Lower lobe of right lung (tissue), 2 donors: ENCODE measurements at regions not wholly inside any gene's neighbourhood (a gene's known extent, or its start where the extent isn't known, plus 50 kb on each side); places are given as distances from the start of the nearest gene placed in this dataset.

ENCODE experiments used
- ATAC-seq, 2 donors: fragments of 200-7000 bp; cut with Tn5 transposase; one replicate each; pipeline ENCODE4 v1.9.1; 2020 to 2022; ENCODE audit warnings: mild to moderate bottlenecking in 2 of 2, moderate library complexity in 2 of 2
- DNase-seq: peaks from one replicate; pipeline ENCODE4 v3.0.0-alpha.2; 2020
- H3K27ac ChIP-seq: fragments of 200-600 bp; one replicate; pipeline ENCODE4 v1.8.0; 2022
- H3K27me3 ChIP-seq: fragments of 200-600 bp; one replicate; pipeline ENCODE4 v1.8.0; 2022; ENCODE audit warnings: low read depth
- H3K36me3 ChIP-seq: fragments of 200-600 bp; one replicate; pipeline ENCODE4 v1.8.0; 2022; ENCODE audit warnings: mild to moderate bottlenecking
- H3K4me1 ChIP-seq: fragments of 200-600 bp; one replicate; pipeline ENCODE4 v1.8.0; 2022
- H3K4me3 ChIP-seq: fragments of 200-600 bp; one replicate; pipeline ENCODE4 v1.8.0; 2022; ENCODE audit warnings: mild to moderate bottlenecking
- H3K9me3 ChIP-seq: fragments of 200-600 bp; one replicate; pipeline ENCODE4 v1.8.0; 2022
- intact Hi-C: fragments of 100-400 bp; cut with DNase I; formaldehyde crosslinking; loops from one replicate; pipeline ENCODE4 v1.11.0; 2022
- TF ChIP-seq, protein P1 (sequence below): fragments of 200-600 bp; IDR thresholded peaks from one replicate; pipeline ENCODE4 v1.8.0; 2022; ENCODE audit warnings: antibody characterized with exemption, mild to moderate bottlenecking
- donor health status: DM: no; HTN: yes; CAD: no; lungs with severe emphysema.

DNA sequence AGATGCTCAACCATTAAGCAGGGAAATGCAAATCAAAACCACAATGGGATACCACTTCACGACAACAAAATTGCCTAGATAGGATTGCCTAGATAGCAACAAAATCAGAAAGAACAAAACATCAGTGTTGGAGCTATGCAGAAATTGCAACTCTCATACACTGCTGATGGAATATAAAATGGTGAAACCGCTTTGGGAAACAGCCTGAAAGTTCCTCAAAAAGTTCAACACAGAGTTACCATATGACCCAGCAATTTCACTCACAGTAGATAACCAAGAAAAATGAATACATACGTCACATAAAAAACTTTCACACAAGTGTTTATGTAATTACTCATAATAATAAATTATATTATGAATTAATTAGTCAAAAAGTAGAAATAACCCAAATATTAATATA lies 78.3 kb downstream of the MAFB start:
- Histone ChIP-seq H3K36me3 (no peaks in the 10 kb centered on the region), H3K27ac (no peak overlapping the region), H3K4me1 (no peaks in the 10 kb centered on the region), H3K27me3 (no peaks in the 10 kb centered on the region), H3K9me3 (no peaks in the 10 kb centered on the region), H3K4me3 (no peak overlapping the region)
- DNase-seq (no peak), ATAC-seq (no peak)
- TF ChIP-seq, protein P1, sequence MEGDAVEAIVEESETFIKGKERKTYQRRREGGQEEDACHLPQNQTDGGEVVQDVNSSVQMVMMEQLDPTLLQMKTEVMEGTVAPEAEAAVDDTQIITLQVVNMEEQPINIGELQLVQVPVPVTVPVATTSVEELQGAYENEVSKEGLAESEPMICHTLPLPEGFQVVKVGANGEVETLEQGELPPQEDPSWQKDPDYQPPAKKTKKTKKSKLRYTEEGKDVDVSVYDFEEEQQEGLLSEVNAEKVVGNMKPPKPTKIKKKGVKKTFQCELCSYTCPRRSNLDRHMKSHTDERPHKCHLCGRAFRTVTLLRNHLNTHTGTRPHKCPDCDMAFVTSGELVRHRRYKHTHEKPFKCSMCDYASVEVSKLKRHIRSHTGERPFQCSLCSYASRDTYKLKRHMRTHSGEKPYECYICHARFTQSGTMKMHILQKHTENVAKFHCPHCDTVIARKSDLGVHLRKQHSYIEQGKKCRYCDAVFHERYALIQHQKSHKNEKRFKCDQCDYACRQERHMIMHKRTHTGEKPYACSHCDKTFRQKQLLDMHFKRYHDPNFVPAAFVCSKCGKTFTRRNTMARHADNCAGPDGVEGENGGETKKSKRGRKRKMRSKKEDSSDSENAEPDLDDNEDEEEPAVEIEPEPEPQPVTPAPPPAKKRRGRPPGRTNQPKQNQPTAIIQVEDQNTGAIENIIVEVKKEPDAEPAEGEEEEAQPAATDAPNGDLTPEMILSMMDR, result no peak
- intact Hi-C loops, result no loop called here

DNA sequence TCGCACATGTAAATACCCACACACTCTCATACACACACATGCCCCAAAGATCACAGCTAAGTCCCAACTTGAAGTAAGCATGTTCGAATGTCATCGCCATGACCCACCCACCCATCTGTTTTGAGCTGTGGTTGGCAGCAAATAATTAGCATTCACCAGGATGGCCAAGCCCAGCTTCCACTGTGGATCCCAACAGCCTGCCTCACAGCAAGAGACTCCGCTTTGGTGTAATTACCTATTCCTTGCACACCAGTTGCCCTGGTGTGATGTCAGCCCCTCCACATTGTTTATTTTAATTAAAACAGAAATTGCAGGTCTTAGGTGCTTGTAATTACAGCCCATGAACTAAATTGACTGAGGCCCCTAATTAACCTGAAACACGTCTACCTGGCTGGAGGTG lies 81.1 kb downstream of the MAFB start:
- Histone ChIP-seq H3K27me3 (no peaks in the 10 kb centered on the region), H3K4me1 (no peaks in the 10 kb centered on the region), H3K9me3 (no peaks in the 10 kb centered on the region), H3K4me3 (no peak overlapping the region), H3K27ac (no peak overlapping the region), H3K36me3 (no peaks in the 10 kb centered on the region)
- DNase-seq, result no peak
- intact Hi-C loops, result no loop called here
- ATAC-seq, result no peak
- TF ChIP-seq, protein P1, result no peak

DNA sequence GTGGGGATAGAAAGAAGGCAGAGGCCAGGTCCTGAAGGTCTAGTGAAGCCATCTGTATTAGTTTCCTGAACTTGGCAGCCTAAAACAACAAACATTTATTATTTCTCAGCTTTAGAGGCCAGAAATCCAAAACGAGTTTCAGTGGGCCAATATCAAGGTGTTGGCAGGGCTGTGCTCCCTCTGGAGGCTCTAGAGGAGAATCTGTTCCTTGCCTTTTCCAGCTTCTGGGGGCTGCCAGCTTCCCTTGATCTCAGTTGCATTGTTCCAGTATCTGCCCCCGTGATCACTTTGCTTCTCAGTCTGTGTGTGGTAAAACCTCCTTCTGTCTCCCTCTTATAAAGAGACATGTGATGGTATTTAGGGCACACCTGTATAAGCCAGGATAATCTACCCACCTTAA lies 82.4 kb downstream of the MAFB start:
- Histone ChIP-seq H3K36me3 (no peaks in the 10 kb centered on the region), H3K4me3 (no peak overlapping the region), H3K27ac (no peak overlapping the region), H3K9me3 (no peaks in the 10 kb centered on the region), H3K4me1 (no peaks in the 10 kb centered on the region), H3K27me3 (no peaks in the 10 kb centered on the region)
- TF ChIP-seq, protein P1, result no peak
- intact Hi-C loops, result no loop called here
- ATAC-seq (no peak), DNase-seq (no peak)

- H3K9me3 ChIP-seq, result no peaks in the 10 kb centered on the region
- no peaks in the 10 kb centered on the region for H3K4me1 ChIP-seq
- H3K27ac ChIP-seq, result no peak overlapping the region
- intact Hi-C loops, result no loop called here
- TF ChIP-seq, protein P1, result no peak
- H3K4me3 ChIP-seq, result no peak overlapping the region
- H3K36me3 ChIP-seq, result no peaks in the 10 kb centered on the region
- no peak for DNase-seq
- ATAC-seq, result no peak
- no peaks in the 10 kb centered on the region for H3K27me3 ChIP-seq
Observed at GRCh38 chr20:40606237-40606636, 82.8 kb downstream of the MAFB start.

GRCh38 chr20:40604416-40604815 lies 84.6 kb downstream of the MAFB start:
- no peak for DNase-seq
- TF ChIP-seq, protein P1, result no peak
- H3K4me3 ChIP-seq, result no peak overlapping the region

DNA sequence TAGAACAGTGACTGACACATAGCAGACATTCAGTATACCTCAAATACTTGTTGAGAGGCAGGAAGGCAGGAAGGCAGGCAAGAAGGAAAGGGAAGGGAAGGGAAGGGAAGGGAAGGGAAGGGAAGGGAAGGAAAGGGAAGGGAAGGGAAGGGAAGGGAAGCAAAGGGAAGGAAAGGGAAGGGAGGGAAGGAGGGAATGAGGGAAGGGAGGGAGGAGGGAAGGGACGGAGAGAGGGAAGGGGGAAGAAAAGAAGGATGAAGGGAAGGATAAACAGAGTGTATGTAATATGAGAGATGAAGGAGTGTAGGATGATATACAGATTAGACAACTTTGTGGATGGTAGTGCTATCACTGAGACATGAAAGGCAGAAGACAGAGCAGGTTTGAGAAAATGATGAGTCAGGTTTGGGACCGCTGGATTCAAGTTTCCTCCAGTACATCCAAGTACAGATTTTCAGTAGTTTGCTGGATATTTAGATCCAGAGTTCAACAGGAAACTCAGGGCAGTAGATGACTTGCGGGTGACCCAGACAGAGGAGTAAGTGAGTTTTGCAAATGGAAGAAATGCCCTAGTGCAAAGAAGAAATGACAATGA lies 85.9 kb downstream of the MAFB start:
- TF ChIP-seq, protein P1, result no peak
- intact Hi-C loops, result no loop called here
- no peak for ATAC-seq
- Histone ChIP-seq H3K9me3 (no peaks in the 10 kb centered on the region), H3K4me1 (no peaks in the 10 kb centered on the region), H3K4me3 (no peak overlapping the region), H3K27me3 (no peaks in the 10 kb centered on the region), H3K36me3 (no peaks in the 10 kb centered on the region), H3K27ac (no peak overlapping the region)
- DNase-seq, result no peak

More at GRCh38 chr20:40604416-40604815, 84.6 kb downstream of the MAFB start:
- ATAC-seq, result no peak
- intact Hi-C loops, result no loop called here
- H3K9me3 ChIP-seq, result no peaks in the 10 kb centered on the region
- H3K27ac ChIP-seq, result no peak overlapping the region
- H3K4me1 ChIP-seq, result no peaks in the 10 kb centered on the region
- H3K27me3 ChIP-seq, result no peaks in the 10 kb centered on the region
- H3K36me3 ChIP-seq, result no peaks in the 10 kb centered on the region
